ENCODE measurements at regions not wholly inside any gene's neighbourhood (a gene's known extent, or its start where the extent isn't known, plus 50 kb on each side); places are given as distances from the start of the nearest gene placed in this dataset.

DNA sequence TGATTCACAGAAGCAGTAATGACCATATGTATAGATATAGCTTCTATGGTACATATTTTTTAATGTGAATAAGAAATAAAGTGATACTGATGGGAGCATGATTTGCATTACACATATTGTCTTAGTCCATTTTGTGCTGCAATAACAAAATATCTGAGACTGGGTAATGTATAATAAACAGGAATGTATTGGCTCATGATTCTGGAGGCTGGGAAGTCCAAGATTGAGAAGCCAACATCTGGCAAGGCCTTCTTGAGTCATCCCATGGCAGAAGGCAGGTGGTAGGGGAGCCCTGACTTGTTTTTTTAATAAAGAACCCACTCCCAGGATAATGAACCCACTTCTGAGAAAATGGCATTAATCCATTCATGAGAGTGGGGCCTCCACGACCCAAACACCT lies 185.6 kb upstream of the RREB1 start:
- no peak for DNase-seq (ENCODE audit: low read depth)
- no peak overlapping the region for H3K4me3 ChIP-seq (ENCODE audit: low read length)
- TF ChIP-seq, protein P1, sequence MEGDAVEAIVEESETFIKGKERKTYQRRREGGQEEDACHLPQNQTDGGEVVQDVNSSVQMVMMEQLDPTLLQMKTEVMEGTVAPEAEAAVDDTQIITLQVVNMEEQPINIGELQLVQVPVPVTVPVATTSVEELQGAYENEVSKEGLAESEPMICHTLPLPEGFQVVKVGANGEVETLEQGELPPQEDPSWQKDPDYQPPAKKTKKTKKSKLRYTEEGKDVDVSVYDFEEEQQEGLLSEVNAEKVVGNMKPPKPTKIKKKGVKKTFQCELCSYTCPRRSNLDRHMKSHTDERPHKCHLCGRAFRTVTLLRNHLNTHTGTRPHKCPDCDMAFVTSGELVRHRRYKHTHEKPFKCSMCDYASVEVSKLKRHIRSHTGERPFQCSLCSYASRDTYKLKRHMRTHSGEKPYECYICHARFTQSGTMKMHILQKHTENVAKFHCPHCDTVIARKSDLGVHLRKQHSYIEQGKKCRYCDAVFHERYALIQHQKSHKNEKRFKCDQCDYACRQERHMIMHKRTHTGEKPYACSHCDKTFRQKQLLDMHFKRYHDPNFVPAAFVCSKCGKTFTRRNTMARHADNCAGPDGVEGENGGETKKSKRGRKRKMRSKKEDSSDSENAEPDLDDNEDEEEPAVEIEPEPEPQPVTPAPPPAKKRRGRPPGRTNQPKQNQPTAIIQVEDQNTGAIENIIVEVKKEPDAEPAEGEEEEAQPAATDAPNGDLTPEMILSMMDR (conservative IDR thresholded peaks at IDR 0.05; ENCODE audit: low read length), result no peak

DNA sequence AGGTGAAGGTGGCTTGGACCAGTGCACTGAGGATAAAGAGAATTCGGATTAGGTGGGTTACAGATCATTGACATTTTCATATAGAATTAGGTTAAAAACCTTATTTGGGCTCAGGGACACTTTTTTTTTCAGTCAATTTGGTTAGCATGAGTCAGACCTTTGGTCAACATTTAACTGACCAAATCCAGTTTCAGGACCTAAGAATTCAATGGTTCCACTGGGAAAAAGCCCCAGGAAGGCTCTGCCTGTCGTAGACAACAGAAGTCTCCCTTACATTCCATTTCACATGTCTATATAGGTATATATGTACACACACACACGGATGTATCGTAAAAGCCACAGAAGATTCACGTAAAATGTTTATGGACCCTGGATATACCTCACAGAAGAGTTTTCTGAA lies 184.2 kb upstream of the RREB1 start:
- H3K4me3 ChIP-seq (ENCODE audit: low read length), result no peak overlapping the region
- TF ChIP-seq, protein P1 (conservative IDR thresholded peaks at IDR 0.05; ENCODE audit: low read length), result no peak
- no peak for DNase-seq (ENCODE audit: low read depth)

DNA sequence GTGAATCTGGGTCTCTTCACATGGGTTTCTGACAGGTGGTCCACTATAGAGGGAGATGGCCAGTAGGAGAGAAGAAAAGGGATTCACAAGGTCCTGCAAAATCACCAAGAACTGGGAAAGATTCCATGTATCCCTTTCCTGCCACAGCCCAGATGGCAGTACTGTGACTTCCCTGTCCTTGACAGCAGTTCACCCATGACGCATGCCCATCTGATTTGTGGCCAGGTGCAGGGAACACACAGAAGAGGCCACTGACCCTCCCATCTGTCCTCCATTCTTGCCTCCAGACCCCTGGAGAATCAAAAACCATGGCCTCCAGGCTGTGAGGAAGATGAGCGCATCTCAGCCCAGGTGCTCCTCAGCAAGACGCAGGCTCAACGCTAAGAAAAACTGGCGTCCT lies 183.1 kb upstream of the RREB1 start:
- TF ChIP-seq, protein P1 (conservative IDR thresholded peaks at IDR 0.05; ENCODE audit: low read length), result no peak
- H3K4me3 ChIP-seq (ENCODE audit: low read length), result no peak overlapping the region

DNA sequence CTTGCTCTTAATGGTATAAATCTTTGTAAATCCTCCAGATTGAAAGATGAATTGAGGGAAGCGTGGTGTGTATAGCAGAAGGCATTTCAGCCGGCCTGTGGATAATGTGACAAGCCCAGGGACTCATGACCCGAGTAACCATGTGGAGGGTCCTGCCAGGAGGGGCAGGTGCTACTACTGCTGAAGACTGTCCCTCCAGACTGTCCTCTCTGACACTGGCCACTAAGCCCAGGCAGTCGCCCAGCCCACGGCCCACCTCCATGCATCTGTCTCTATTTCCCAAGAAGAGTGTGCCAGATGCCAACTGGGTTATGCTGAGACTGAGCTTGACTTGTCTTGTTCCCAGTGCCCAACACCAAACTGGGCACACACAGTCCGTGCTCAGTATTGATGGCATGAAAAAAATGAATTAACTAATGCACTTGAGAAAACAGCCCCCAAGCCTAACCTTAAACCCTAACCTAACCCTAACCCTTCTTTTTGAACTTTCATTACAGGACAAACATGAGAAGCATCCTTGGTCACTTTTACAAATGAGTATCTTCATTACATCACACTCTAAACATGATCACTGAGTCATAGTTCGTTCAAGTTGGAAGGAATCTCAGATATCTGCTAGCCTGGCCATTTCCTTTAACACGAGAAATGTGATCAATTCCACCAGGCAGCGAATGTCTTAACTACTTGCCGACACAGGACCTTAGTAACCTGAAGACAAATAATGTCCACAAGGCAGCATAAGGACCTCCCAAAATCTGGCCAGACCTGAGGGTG lies 182.2 kb upstream of the RREB1 start:
- TF ChIP-seq, protein P1 (conservative IDR thresholded peaks at IDR 0.05; ENCODE audit: low read length), result no peak
- no peak overlapping the region for H3K4me3 ChIP-seq (ENCODE audit: low read length)
- peak; percentile 16 for DNase-seq (ENCODE audit: low read depth)

More for the DNA sequence above, 183.1 kb upstream of the RREB1 start:
- DNase-seq (ENCODE audit: low read depth), result no peak

DNA sequence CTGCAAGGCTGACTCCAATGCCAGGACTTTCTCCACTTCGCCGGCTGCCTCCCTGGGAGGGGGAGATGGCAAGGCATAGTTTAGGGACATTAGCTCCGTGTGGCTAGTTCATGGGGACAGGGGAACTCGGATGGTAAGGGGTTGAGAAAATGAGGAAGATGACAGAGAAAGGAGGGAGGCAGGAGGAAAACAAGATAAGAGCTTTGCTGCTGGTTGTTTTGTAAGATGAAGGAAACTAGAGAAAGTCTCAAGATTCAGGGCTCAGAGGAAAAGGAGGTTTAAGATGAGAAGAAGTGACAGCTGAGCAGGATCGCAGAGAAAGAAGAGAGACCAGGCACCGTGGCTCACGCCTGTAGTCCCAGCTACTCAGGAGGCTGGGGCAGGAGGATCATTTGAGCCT lies 180.9 kb upstream of the RREB1 start:
- TF ChIP-seq, protein P1 (conservative IDR thresholded peaks at IDR 0.05; ENCODE audit: low read length), result no peak
- H3K4me3 ChIP-seq (ENCODE audit: low read length), result no peak overlapping the region
- DNase-seq (ENCODE audit: low read depth), result no peak

DNA sequence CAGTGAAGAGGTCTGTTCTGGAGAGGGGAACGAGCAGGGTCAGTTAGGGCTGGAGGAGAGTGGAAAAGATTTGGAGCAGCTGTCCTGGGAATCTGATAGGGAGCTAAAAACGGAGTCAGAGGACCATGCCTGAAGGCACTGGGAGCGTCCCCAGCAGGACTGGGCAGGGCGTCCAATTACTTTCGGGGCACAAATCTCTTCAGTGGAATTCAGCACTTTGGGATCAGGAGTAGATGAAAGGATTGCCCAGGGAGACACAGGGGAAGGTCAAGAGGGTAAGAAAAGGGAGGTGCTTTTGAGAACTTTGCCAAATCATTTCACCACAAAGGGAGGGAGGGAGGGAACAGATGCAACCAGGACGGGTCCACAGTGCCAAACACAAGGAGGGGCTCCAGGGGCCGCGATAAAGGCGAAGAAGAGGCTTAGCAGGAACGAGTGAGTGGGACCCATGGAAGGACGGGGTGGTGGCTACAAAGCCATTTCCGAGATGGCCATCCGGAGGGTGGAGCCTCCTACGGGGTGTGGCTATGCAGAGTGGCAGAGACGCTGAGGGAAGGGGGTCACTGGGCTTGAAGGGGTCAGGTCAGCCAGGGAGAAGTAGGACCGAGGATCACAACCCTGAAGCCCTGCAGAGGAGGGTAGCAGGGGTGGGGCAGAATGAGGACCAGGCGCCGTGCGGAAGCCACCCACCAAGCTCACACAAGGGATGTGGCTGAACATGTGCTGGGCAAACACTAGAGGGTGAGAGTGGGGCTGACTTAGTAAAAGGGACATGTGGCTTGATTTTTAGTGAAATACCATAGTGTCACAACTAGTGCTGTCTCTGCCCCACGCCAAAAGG lies 180.0 kb upstream of the RREB1 start:
- TF ChIP-seq, protein P1 (conservative IDR thresholded peaks at IDR 0.05; ENCODE audit: low read length), result no peak
- no peak for DNase-seq (ENCODE audit: low read depth)
- H3K4me3 ChIP-seq (ENCODE audit: low read length), result peak overlapping the region; percentile 33

Measured in AG10803 (cell line).